T-helper 1 cell treated with Interleukin-12 subunit alpha and Interleukin-12 subunit beta and Interleukin-4 antibody, amounts not matched to agents 30 μg/mL and 1 μg/mL, for 36 hours (primary cell): ENCODE measurements at regions not wholly inside any gene's neighbourhood (a gene's known extent, or its start where the extent isn't known, plus 50 kb on each side); places are given as distances from the start of the nearest gene placed in this dataset.
"Not testable (repeated sequence)": the region's sequence is repeated elsewhere in the genome, so short reads cannot be mapped to it uniquely, and the experiment has no call there.

Experiments used
- H3K27ac Mint-ChIP-seq: one replicate; pipeline ENCODE4 v1.8.0; 2021; ENCODE audit warnings: mild to moderate bottlenecking, mixed read lengths
- H3K27me3 Mint-ChIP-seq: one replicate; pipeline ENCODE4 v1.8.0; 2021; ENCODE audit warnings: low read depth, mixed read lengths
- H3K36me3 Mint-ChIP-seq: one replicate; pipeline ENCODE4 v1.8.0; 2021; ENCODE audit warnings: low read depth, mixed read lengths
- H3K4me1 Mint-ChIP-seq: one replicate; pipeline ENCODE4 v1.8.0; 2021; ENCODE audit warnings: low read depth, mixed read lengths
- H3K4me3 Mint-ChIP-seq: one replicate; pipeline ENCODE4 v1.8.0; 2021; ENCODE audit warnings: mild to moderate bottlenecking, moderate library complexity, mixed read lengths
- H3K9me3 Mint-ChIP-seq: one replicate; pipeline ENCODE4 v1.8.0; 2021; ENCODE audit warnings: mixed read lengths

GRCh38 chr5:69000216-69000919 lies 93.4 kb upstream of the SLC30A5 start:
- Mint-ChIP-seq H3K4me1 (peaks cover 3% of the 10 kb centered on the region), H3K27ac (no peak overlapping the region), H3K4me3 (no peak overlapping the region), H3K9me3 (no peaks in the 10 kb centered on the region), H3K36me3 (no peaks in the 10 kb centered on the region), H3K27me3 (peaks cover 9% of the 10 kb centered on the region)

- Mint-ChIP-seq H3K9me3 (no peaks in the 10 kb centered on the region), H3K4me3 (no peak overlapping the region), H3K27me3 (peaks cover 11% of the 10 kb centered on the region), H3K4me1 (no peaks in the 10 kb centered on the region), H3K36me3 (no peaks in the 10 kb centered on the region), H3K27ac (no peak overlapping the region)
These were observed 92.9 kb upstream of the SLC30A5 start for GRCh38 chr5:69000949-69001348.

- peaks cover 15% of the 10 kb centered on the region for H3K27me3 Mint-ChIP-seq
- no peak overlapping the region for H3K27ac Mint-ChIP-seq
- no peak overlapping the region for H3K4me3 Mint-ChIP-seq
- no peaks in the 10 kb centered on the region for H3K4me1 Mint-ChIP-seq
- no peaks in the 10 kb centered on the region for H3K36me3 Mint-ChIP-seq
- no peaks in the 10 kb centered on the region for H3K9me3 Mint-ChIP-seq
These were observed 92.2 kb upstream of the SLC30A5 start for GRCh38 chr5:69001627-69002026.

GRCh38 chr5:69004127-69004526 lies 89.7 kb upstream of the SLC30A5 start:
- no peaks in the 10 kb centered on the region for H3K9me3 Mint-ChIP-seq
- H3K27me3 Mint-ChIP-seq, result peaks cover 28% of the 10 kb centered on the region
- no peak overlapping the region for H3K27ac Mint-ChIP-seq
- H3K4me1 Mint-ChIP-seq, result no peaks in the 10 kb centered on the region
- no peaks in the 10 kb centered on the region for H3K36me3 Mint-ChIP-seq
- H3K4me3 Mint-ChIP-seq, result no peak overlapping the region

GRCh38 chr5:69004676-69005075 lies 89.1 kb upstream of the SLC30A5 start:
- peaks cover 33% of the 10 kb centered on the region for H3K27me3 Mint-ChIP-seq
- H3K4me1 Mint-ChIP-seq, result no peaks in the 10 kb centered on the region
- H3K4me3 Mint-ChIP-seq, result no peak overlapping the region
- H3K9me3 Mint-ChIP-seq, result no peaks in the 10 kb centered on the region
- no peak overlapping the region for H3K27ac Mint-ChIP-seq
- H3K36me3 Mint-ChIP-seq, result no peaks in the 10 kb centered on the region

GRCh38 chr5:69006030-69006429 lies 87.8 kb upstream of the SLC30A5 start:
- Mint-ChIP-seq H3K27ac (no peak overlapping the region), H3K4me3 (no peak overlapping the region), H3K36me3 (no peaks in the 10 kb centered on the region), H3K27me3 (peaks cover 38% of the 10 kb centered on the region), H3K9me3 (no peaks in the 10 kb centered on the region), H3K4me1 (no peaks in the 10 kb centered on the region)

GRCh38 chr5:69007163-69007562 lies 86.7 kb upstream of the SLC30A5 start:
- Mint-ChIP-seq H3K36me3 (no peaks in the 10 kb centered on the region), H3K4me3 (no peak overlapping the region), H3K4me1 (no peaks in the 10 kb centered on the region), H3K27me3 (peaks cover 35% of the 10 kb centered on the region), H3K27ac (no peak overlapping the region), H3K9me3 (no peaks in the 10 kb centered on the region)

GRCh38 chr5:69007726-69008368 lies 86.0 kb upstream of the SLC30A5 start:
- H3K4me1 Mint-ChIP-seq, result no peaks in the 10 kb centered on the region
- peak overlapping the region; percentile 4 for H3K27ac Mint-ChIP-seq
- peaks cover 35% of the 10 kb centered on the region for H3K27me3 Mint-ChIP-seq
- no peak overlapping the region for H3K4me3 Mint-ChIP-seq
- H3K9me3 Mint-ChIP-seq, result no peaks in the 10 kb centered on the region
- no peaks in the 10 kb centered on the region for H3K36me3 Mint-ChIP-seq

GRCh38 chr5:69010476-69010875 lies 83.3 kb upstream of the SLC30A5 start:
- no peaks in the 10 kb centered on the region for H3K4me1 Mint-ChIP-seq
- no peaks in the 10 kb centered on the region for H3K36me3 Mint-ChIP-seq
- no peak overlapping the region for H3K27ac Mint-ChIP-seq
- H3K9me3 Mint-ChIP-seq, result no peaks in the 10 kb centered on the region
- peaks cover 30% of the 10 kb centered on the region for H3K27me3 Mint-ChIP-seq
- H3K4me3 Mint-ChIP-seq, result no peak overlapping the region

DNA sequence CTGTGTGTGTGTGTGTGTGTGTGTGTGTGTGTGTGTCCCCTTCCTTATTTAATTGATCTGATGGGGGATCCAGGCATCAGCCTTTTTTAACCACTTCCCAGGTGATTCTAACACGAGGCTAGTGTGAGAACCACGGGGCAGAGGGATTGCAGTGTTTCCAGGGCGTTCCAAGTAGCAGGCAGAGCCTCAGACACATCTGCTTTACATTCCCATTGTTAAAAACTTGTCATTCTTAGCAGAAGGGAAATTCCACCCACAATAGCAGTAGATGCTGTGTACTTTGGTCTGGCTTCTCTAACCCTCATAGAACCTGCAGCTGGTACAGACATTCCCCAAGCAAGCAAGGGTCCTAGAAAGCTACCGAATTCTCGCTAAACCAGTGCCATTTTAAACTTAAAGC lies 81.9 kb upstream of the SLC30A5 start:
- H3K27ac Mint-ChIP-seq, result no peak overlapping the region
- no peak overlapping the region for H3K4me3 Mint-ChIP-seq
- H3K36me3 Mint-ChIP-seq, result no peaks in the 10 kb centered on the region
- no peaks in the 10 kb centered on the region for H3K4me1 Mint-ChIP-seq
- H3K27me3 Mint-ChIP-seq, result peaks cover 25% of the 10 kb centered on the region
- H3K9me3 Mint-ChIP-seq, result no peaks in the 10 kb centered on the region

DNA sequence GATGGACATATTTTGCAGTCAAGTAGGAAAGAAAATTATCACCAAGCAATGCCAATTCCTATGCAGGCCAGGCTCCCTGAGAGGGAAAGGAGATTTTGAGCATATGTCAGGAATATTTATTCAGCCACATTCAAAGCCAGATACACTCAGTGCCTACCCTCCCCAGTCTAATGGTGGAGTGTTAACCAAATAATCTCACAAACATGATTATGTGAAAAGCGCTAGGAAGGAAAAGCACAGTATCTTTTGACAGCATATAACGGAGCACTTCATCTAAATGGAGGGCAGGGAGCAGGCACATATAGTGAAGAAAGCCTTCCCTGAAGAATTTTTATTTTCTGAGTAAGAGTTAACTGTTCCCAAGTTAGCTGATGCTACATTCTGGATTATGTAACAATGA lies 80.3 kb upstream of the SLC30A5 start:
- Mint-ChIP-seq H3K36me3 (no peaks in the 10 kb centered on the region), H3K27ac (no peak overlapping the region), H3K4me1 (no peaks in the 10 kb centered on the region), H3K9me3 (no peaks in the 10 kb centered on the region), H3K4me3 (no peak overlapping the region), H3K27me3 (peaks cover 15% of the 10 kb centered on the region)

DNA sequence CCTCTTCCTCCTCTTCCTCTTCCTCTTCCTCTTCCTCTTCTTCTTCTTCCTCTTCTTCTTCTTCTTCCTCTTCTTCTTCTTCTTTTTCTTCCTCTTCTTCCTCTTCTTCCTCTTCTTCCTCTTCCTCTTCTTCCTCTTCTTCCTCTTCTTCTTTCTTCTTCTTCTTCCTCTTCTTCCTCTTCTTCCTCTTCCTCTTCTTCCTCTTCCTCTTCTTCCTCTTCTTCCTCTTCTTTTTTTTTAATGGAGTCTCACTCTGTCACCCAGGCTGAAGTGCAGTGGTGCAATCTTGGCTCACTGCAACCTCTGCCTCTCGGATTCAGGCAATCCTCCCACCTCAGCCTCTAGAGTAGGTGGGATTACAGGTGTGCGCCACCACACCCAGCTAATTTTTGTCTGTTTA lies 79.8 kb upstream of the SLC30A5 start:
- H3K4me3 Mint-ChIP-seq, H3K9me3 Mint-ChIP-seq, H3K27ac Mint-ChIP-seq, H3K36me3 Mint-ChIP-seq, H3K4me1 Mint-ChIP-seq: not testable (repeated sequence)
- H3K27me3 Mint-ChIP-seq, result peaks cover 14% of the 10 kb centered on the region

DNA sequence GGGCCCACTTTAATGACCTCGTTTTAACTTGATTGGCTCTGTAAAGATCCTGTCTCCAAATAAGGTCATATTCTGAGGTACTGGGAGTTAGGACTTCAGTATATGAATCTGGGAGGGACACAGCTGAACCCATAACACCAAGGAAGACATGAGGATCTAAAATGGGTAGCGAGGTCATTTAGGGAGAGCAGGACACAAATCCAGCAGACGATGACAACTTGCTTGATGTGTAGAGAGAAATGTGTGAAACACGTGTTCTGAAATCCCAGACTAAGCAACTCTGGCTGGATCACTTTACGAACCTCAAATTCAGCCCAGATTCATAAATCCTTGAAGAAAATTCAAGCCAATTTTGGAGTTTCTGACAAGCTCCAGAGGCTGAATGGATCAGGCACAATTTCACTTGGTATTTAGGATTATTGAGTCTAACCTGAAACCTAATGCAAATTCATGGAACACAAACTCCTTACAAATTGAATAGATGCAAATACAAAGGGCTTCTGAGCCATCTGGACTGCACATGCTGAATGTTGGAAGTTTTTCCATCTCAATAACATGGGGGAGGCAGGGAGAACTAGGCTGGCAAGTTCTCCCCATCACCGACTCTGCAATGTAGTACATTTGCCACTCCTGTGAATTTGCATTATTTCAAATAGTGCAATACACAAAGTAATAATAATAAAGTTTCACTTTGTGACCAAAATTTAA lies 74.0 kb upstream of the SLC30A5 start:
- Mint-ChIP-seq H3K36me3 (no peaks in the 10 kb centered on the region), H3K9me3 (no peaks in the 10 kb centered on the region), H3K4me1 (no peaks in the 10 kb centered on the region)

GRCh38 chr5:69024241-69024651 lies 69.6 kb upstream of the SLC30A5 start:
- H3K4me3 Mint-ChIP-seq, result no peak overlapping the region
- H3K4me1 Mint-ChIP-seq, result no peaks in the 10 kb centered on the region
- no peaks in the 10 kb centered on the region for H3K36me3 Mint-ChIP-seq
- H3K27me3 Mint-ChIP-seq, result peaks cover 25% of the 10 kb centered on the region
- H3K27ac Mint-ChIP-seq, result no peak overlapping the region
- H3K9me3 Mint-ChIP-seq, result no peaks in the 10 kb centered on the region

More for the DNA sequence above, 74.0 kb upstream of the SLC30A5 start:
- Mint-ChIP-seq H3K4me3 (no peak overlapping the region), H3K27ac (no peak overlapping the region), H3K27me3 (peaks cover 12% of the 10 kb centered on the region)

GRCh38 chr5:69029292-69029691 lies 64.5 kb upstream of the SLC30A5 start:
- H3K9me3 Mint-ChIP-seq, result no peaks in the 10 kb centered on the region
- H3K27me3 Mint-ChIP-seq, result peaks cover 39% of the 10 kb centered on the region
- H3K4me1 Mint-ChIP-seq, result no peaks in the 10 kb centered on the region
- no peaks in the 10 kb centered on the region for H3K36me3 Mint-ChIP-seq
- no peak overlapping the region for H3K4me3 Mint-ChIP-seq
- H3K27ac Mint-ChIP-seq, result no peak overlapping the region
